ENCODE measurements at regions not wholly inside any gene's neighbourhood (a gene's known extent, or its start where the extent isn't known, plus 50 kb on each side); places are given as distances from the start of the nearest gene placed in this dataset.

DNA sequence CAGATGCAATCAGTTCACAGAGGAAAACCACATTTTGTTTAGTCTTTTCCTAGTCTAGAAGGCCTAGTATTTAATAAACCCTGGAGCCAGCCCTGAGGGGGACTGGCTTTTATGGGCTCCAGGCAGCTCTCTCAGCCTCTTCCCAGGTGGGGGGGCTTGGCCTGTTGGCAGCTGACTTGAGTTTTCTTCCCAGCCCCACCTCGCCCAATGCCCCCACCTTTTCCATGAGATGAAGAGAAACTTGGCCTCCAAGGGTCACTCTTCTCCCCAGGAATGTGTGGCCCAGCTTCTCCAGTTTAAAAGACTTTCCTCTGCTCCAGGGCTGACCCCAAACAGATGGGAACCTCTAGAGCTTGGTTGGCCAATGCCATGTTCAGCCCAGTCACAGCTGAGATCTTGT is 196.1 kb downstream of the BMP7 start:
- H3K9me3 ChIP-seq = no peaks in the 10 kb centered on the region
- ATAC-seq (no peak), DNase-seq (no peak)
- intact Hi-C loops (cut with DNase I) = no loop called here
- no peaks in the 10 kb centered on the region for H3K4me1 ChIP-seq
- WGBS (ENCODE audit: insufficient coverage, low coverage, low lambda C conversion rate, missing lambda C conversion rate) = no CpG with 5 or more reads among the region's 1 CpG
- H3K4me3 ChIP-seq = no peak overlapping the region
- H3K27me3 ChIP-seq = no peaks in the 10 kb centered on the region
- no peak for TF ChIP-seq POLR2A (IDR thresholded peaks at IDR 0.05)
- TF ChIP-seq, protein P1, sequence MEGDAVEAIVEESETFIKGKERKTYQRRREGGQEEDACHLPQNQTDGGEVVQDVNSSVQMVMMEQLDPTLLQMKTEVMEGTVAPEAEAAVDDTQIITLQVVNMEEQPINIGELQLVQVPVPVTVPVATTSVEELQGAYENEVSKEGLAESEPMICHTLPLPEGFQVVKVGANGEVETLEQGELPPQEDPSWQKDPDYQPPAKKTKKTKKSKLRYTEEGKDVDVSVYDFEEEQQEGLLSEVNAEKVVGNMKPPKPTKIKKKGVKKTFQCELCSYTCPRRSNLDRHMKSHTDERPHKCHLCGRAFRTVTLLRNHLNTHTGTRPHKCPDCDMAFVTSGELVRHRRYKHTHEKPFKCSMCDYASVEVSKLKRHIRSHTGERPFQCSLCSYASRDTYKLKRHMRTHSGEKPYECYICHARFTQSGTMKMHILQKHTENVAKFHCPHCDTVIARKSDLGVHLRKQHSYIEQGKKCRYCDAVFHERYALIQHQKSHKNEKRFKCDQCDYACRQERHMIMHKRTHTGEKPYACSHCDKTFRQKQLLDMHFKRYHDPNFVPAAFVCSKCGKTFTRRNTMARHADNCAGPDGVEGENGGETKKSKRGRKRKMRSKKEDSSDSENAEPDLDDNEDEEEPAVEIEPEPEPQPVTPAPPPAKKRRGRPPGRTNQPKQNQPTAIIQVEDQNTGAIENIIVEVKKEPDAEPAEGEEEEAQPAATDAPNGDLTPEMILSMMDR (IDR thresholded peaks at IDR 0.05) = no peak
- no peak overlapping the region for H3K27ac ChIP-seq
- H3K36me3 ChIP-seq = no peaks in the 10 kb centered on the region

DNA sequence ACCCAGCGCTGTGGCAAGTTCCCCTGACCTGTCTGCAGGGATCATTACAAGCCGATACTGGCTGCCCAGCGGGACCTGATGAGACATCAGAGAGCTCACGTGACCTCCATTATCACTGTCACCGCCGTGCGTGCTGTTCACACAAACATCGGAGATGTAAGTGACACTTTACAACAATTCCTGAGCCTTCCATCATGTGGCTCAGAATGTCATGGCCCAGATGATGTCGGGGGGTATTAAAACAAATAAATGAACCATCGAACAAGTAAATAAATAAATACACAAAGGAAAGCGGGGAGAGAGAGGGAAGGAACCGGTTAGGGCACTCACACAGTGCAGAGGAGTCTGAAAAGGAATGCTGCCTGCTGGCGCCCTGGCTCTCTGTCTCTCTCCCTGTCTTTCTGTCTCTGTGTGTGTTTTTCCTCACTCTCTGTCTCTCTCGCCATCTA is 195.1 kb downstream of the BMP7 start:
- no peak for DNase-seq
- Histone ChIP-seq H3K27ac (no peak overlapping the region), H3K27me3 (no peaks in the 10 kb centered on the region), H3K4me3 (no peak overlapping the region), H3K4me1 (no peaks in the 10 kb centered on the region), H3K36me3 (no peaks in the 10 kb centered on the region), H3K9me3 (no peaks in the 10 kb centered on the region)
- TF ChIP-seq, protein P1 (IDR thresholded peaks at IDR 0.05) = no peak
- no peak for TF ChIP-seq POLR2A (IDR thresholded peaks at IDR 0.05)
- WGBS (ENCODE audit: insufficient coverage, low coverage, low lambda C conversion rate, missing lambda C conversion rate) = 3% methylated on average over 14 of the region's 14 CpGs
- intact Hi-C loops (cut with DNase I) = no loop called here
- no peak for ATAC-seq

DNA sequence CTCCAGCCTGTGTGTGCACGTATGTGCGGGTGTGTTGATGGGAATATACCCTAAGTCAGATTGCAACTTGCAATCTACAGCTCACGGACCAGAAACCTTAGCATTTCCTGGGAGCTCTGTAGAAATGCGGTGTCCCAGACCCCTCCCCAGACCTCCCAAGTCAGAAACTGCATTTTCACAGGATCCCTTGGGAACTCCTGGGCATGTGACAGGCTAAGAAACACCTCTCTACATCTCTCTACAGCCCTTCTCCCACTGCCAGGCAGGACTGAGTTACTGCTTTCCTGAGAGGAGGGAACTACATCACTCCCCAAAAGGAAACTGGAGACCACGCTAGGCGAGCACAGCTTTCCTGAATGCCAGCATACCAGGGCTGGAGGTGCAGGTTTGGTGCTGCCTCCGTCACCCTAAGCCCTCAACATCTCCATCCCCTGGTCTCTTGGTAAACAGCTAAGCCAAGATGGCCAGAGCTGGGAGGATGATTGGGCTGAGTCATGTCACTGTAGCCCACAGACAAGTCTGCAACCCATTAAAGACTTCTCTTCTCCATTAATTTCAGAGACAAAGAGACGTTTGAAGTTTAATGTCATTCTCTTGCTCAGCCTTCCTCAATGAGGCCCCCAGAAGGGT is 194.4 kb downstream of the BMP7 start:
- no peaks in the 10 kb centered on the region for H3K4me1 ChIP-seq
- ATAC-seq = no peak
- TF ChIP-seq, protein P1 (IDR thresholded peaks at IDR 0.05) = no peak
- no peak for TF ChIP-seq POLR2A (IDR thresholded peaks at IDR 0.05)
- intact Hi-C loops (cut with DNase I) = no loop called here
- H3K36me3 ChIP-seq = no peaks in the 10 kb centered on the region
- no peak overlapping the region for H3K27ac ChIP-seq
- H3K27me3 ChIP-seq = no peaks in the 10 kb centered on the region
- WGBS (ENCODE audit: insufficient coverage, low coverage, low lambda C conversion rate, missing lambda C conversion rate) = 21% methylated on average over 8 of the region's 8 CpGs
- H3K9me3 ChIP-seq = no peaks in the 10 kb centered on the region
- H3K4me3 ChIP-seq = no peak overlapping the region
- DNase-seq = no peak

DNA sequence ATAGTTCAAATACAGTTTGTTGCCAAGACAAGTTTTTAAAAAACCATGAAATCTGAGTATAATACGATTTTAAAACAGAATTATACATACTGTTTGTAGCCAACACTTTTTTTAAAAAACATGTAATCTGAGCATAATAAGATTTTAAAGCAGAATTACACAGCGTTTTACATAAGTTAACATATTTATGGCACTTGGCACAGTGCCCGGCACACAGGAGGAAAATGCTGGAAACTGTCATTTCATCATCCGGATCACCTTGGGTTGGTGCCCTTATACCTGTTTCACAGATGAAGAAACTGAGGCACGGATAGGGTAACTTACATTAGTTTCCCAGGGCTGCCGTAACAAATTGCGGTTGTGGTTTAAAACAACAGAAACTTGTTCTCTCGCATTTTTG is 193.0 kb downstream of the BMP7 start:
- intact Hi-C loops (cut with DNase I) = no loop called here
- Histone ChIP-seq H3K27me3 (no peaks in the 10 kb centered on the region), H3K27ac (no peak overlapping the region), H3K9me3 (peaks cover 0 to 6% (median 0%) of the 10 kb centered on the region in 4 donors), H3K36me3 (no peaks in the 10 kb centered on the region), H3K4me3 (no peak overlapping the region), H3K4me1 (no peaks in the 10 kb centered on the region)
- no peak for TF ChIP-seq POLR2A (IDR thresholded peaks at IDR 0.05)
- TF ChIP-seq, protein P1 (IDR thresholded peaks at IDR 0.05) = no peak
- ATAC-seq = no peak
- 51% methylated on average over 8 of the region's 8 CpGs for WGBS (ENCODE audit: insufficient coverage, low coverage, low lambda C conversion rate, missing lambda C conversion rate)
- DNase-seq = no peak

Measured in right lobe of liver (tissue), 6 donors.